ENCODE measurements at regions not wholly inside any gene's neighbourhood (a gene's known extent, or its start where the extent isn't known, plus 50 kb on each side); places are given as distances from the start of the nearest gene placed in this dataset.

DNA sequence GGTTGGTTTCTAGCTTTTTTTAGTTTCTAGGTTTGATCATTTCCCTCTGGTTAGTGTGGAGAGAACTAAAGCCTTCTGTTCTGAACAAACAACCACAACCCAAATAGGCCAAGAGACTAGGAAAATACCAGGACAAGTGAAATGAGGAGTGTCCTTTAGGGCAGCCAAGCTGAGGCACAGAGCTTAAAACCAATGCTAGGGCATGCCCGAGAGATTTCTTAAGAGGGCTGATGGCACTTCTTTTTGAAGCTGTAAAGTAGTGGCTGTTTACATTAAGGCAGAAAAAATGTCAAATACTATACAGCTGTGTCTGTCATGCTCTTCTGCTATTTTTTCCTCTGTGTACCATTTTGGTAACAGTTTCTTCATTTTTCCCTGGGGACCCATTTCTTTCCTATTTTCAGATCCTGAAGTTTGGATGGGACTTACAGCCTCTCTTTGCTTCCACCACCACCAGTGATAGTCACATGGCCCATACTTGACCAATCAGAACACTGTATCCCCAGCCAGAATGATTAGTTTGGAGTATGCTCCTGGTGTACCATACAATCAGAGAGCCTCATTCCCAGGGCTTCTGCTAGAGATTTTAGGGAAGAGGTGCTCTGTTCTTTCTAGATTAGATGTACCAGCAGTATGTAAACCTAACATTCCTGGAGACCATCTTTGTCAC is 154.4 kb downstream of the BMP2 start:
- H3K9me3 ChIP-seq: no peaks in the 10 kb centered on the region
- H3K36me3 ChIP-seq: no peaks in the 10 kb centered on the region
- no peaks in the 10 kb centered on the region for H3K27me3 ChIP-seq
- H3K27ac ChIP-seq: no peak overlapping the region
- DNase-seq (ENCODE audit: low spot score in 2 of 2): no peak
- WGBS, 2 donors: 75 to 79% methylated on average over 1 of the region's 1 CpG
- no peaks in the 10 kb centered on the region for H3K4me1 ChIP-seq
- H3K4me3 ChIP-seq: no peak overlapping the region
- TF ChIP-seq, protein P1, sequence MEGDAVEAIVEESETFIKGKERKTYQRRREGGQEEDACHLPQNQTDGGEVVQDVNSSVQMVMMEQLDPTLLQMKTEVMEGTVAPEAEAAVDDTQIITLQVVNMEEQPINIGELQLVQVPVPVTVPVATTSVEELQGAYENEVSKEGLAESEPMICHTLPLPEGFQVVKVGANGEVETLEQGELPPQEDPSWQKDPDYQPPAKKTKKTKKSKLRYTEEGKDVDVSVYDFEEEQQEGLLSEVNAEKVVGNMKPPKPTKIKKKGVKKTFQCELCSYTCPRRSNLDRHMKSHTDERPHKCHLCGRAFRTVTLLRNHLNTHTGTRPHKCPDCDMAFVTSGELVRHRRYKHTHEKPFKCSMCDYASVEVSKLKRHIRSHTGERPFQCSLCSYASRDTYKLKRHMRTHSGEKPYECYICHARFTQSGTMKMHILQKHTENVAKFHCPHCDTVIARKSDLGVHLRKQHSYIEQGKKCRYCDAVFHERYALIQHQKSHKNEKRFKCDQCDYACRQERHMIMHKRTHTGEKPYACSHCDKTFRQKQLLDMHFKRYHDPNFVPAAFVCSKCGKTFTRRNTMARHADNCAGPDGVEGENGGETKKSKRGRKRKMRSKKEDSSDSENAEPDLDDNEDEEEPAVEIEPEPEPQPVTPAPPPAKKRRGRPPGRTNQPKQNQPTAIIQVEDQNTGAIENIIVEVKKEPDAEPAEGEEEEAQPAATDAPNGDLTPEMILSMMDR (IDR thresholded peaks at IDR 0.05): no peak
- TF ChIP-seq EP300 (IDR thresholded peaks at IDR 0.05): no peak
- TF ChIP-seq POLR2A (IDR thresholded peaks at IDR 0.05): no peak

GRCh38 chr20:6924681-6925080 is 157.2 kb downstream of the BMP2 start:
- DNase-seq (ENCODE audit: low spot score in 2 of 2): no peak
- H3K4me3 ChIP-seq: no peak overlapping the region
- no peak overlapping the region for H3K27ac ChIP-seq
- no peaks in the 10 kb centered on the region for H3K9me3 ChIP-seq
- no peaks in the 10 kb centered on the region for H3K36me3 ChIP-seq
- TF ChIP-seq POLR2A (IDR thresholded peaks at IDR 0.05) (no peak), EP300 (IDR thresholded peaks at IDR 0.05) (no peak)
- TF ChIP-seq, protein P1 (IDR thresholded peaks at IDR 0.05): no peak
- H3K4me1 ChIP-seq: no peaks in the 10 kb centered on the region
- no peaks in the 10 kb centered on the region for H3K27me3 ChIP-seq

DNA sequence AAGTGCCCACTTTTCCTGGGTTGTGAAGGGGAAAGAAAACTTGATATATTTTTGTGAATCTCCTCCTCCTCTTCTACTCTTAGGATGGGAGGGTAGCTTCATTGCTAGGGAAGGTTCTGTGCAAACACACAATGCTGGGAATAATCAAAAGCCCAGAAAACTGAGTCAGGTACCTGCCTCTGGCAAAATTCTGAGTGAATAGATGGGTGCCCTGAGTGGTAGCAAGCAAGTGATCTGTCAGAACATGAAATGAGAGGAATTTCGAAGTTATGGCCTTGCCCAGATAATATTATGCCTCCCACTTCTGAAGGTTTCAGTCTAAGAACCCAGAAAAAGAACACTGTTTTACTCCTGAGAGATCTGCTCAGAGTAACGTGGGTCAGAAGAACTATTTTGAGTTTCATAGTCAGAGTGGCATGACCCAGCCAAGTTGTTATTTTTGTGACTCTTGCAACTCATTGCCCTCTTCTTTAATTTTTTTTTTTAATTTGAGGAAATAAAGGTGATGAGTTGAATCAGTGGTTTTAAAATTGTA is 158.3 kb downstream of the BMP2 start:
- DNase-seq (ENCODE audit: low spot score in 2 of 2): no peak
- Histone ChIP-seq H3K27me3 (no peaks in the 10 kb centered on the region), H3K4me1 (no peaks in the 10 kb centered on the region), H3K27ac (no peak overlapping the region), H3K36me3 (no peaks in the 10 kb centered on the region), H3K9me3 (no peaks in the 10 kb centered on the region), H3K4me3 (no peak overlapping the region)
- no peak for TF ChIP-seq POLR2A (IDR thresholded peaks at IDR 0.05)
- TF ChIP-seq, protein P1 (IDR thresholded peaks at IDR 0.05): no peak
- no peak for TF ChIP-seq EP300 (IDR thresholded peaks at IDR 0.05)
- 28 to 47% methylated on average over 2 of the region's 2 CpGs for WGBS, 2 donors

GRCh38 chr20:6940048-6940447 is 172.6 kb downstream of the BMP2 start:
- Histone ChIP-seq H3K27ac (no peak overlapping the region), H3K9me3 (no peaks in the 10 kb centered on the region), H3K27me3 (no peaks in the 10 kb centered on the region), H3K4me3 (no peak overlapping the region), H3K36me3 (no peaks in the 10 kb centered on the region), H3K4me1 (no peaks in the 10 kb centered on the region)
- DNase-seq (ENCODE audit: low spot score in 2 of 2): no peak
- 42 to 68% methylated on average over 5 of the region's 5 CpGs for WGBS, 2 donors
- TF ChIP-seq EP300 (IDR thresholded peaks at IDR 0.05): no peak
- TF ChIP-seq, protein P1 (IDR thresholded peaks at IDR 0.05): no peak

- DNase-seq (ENCODE audit: low spot score in 2 of 2): no peak
- H3K27ac ChIP-seq: no peak overlapping the region
- no peak overlapping the region for H3K4me3 ChIP-seq
- no peaks in the 10 kb centered on the region for H3K27me3 ChIP-seq
- H3K4me1 ChIP-seq: no peaks in the 10 kb centered on the region
- H3K9me3 ChIP-seq: no peaks in the 10 kb centered on the region
- TF ChIP-seq EP300 (IDR thresholded peaks at IDR 0.05): no peak
- TF ChIP-seq, protein P1 (IDR thresholded peaks at IDR 0.05): no peak
- TF ChIP-seq POLR2A (IDR thresholded peaks at IDR 0.05): no peak
- WGBS, 2 donors: 31 to 39% methylated on average over 2 of the region's 2 CpGs
- no peaks in the 10 kb centered on the region for H3K36me3 ChIP-seq
Observed at GRCh38 chr20:6940876-6941275, 173.4 kb downstream of the BMP2 start.

Data from tibial nerve (tissue), 4 donors.